HUES48 (cell line): ENCODE measurements at regions not wholly inside any gene's neighbourhood (a gene's known extent, or its start where the extent isn't known, plus 50 kb on each side); places are given as distances from the start of the nearest gene placed in this dataset.

Experiments
- H3K27ac ChIP-seq: one replicate; pipeline ENCODE4 v1.7.0; 2013; ENCODE audit warnings: low read depth, low read length, inconsistent platforms
- H3K27me3 ChIP-seq: 2 replicates; pipeline ENCODE4 v1.6.1; 2013; ENCODE audit warnings: mild to moderate bottlenecking, low read length; ENCODE audit not compliant: control insufficient read depth, insufficient read depth
- H3K36me3 ChIP-seq: 2 replicates; pipeline ENCODE4 v1.6.1; 2013; ENCODE audit warnings: low read length; ENCODE audit not compliant: control insufficient read depth, insufficient read depth
- H3K4me1 ChIP-seq: 2 replicates; pipeline ENCODE4 v1.6.1; 2013; ENCODE audit warnings: mild to moderate bottlenecking, low read length; ENCODE audit not compliant: control insufficient read depth, insufficient read depth
- H3K4me3 ChIP-seq: 2 replicates; pipeline ENCODE4 v1.5.1; 2013; ENCODE audit warnings: mild to moderate bottlenecking, low read depth, low read length
- H3K9ac ChIP-seq: 2 replicates; pipeline ENCODE4 v1.6.1; 2013; ENCODE audit warnings: mild to moderate bottlenecking, low read depth, low read length, moderate library complexity
- H3K9me3 ChIP-seq: 2 replicates; pipeline ENCODE4 v1.6.1; 2013; ENCODE audit warnings: low read length; ENCODE audit not compliant: control insufficient read depth, insufficient read depth

GRCh38 chr1:3954170-3955169, 54.4 kb upstream of the C1orf174 start:
- no peaks in the 10 kb centered on the region for H3K27me3 ChIP-seq
- H3K9me3 ChIP-seq = peaks cover 5% of the 10 kb centered on the region; the same call in 1 of the 2 replicates
- H3K9ac ChIP-seq = no peak overlapping the region

GRCh38 chr1:3955196-3955772, 55.2 kb upstream of the C1orf174 start:
- Histone ChIP-seq H3K27me3 (no peaks in the 10 kb centered on the region), H3K9ac (no peak overlapping the region), H3K9me3 (peaks cover 3% of the 10 kb centered on the region; the same call in 1 of the 2 replicates), H3K27ac (no peak overlapping the region), H3K4me1 (no peaks in the 10 kb centered on the region), H3K4me3 (no peak overlapping the region), H3K36me3 (no peaks in the 10 kb centered on the region)

More at GRCh38 chr1:3954170-3955169, 54.4 kb upstream of the C1orf174 start:
- H3K4me3 ChIP-seq = no peak overlapping the region
- H3K4me1 ChIP-seq = no peaks in the 10 kb centered on the region
- H3K27ac ChIP-seq = no peak overlapping the region
- no peaks in the 10 kb centered on the region for H3K36me3 ChIP-seq

- Histone ChIP-seq H3K9ac (no peak overlapping the region), H3K36me3 (no peaks in the 10 kb centered on the region), H3K4me1 (no peaks in the 10 kb centered on the region), H3K27me3 (no peaks in the 10 kb centered on the region), H3K4me3 (no peak overlapping the region), H3K27ac (no peak overlapping the region), H3K9me3 (peaks cover 1% of the 10 kb centered on the region; the same call in 1 of the 2 replicates)
These were observed 56.6 kb upstream of the C1orf174 start for GRCh38 chr1:3956527-3957170.

GRCh38 chr1:3959361-3959760, 59.3 kb upstream of the C1orf174 start:
- no peak overlapping the region for H3K9ac ChIP-seq
- H3K4me3 ChIP-seq = no peak overlapping the region
- peaks cover 5% of the 10 kb centered on the region; the same call in 1 of the 2 replicates for H3K9me3 ChIP-seq
- H3K27me3 ChIP-seq = no peaks in the 10 kb centered on the region
- H3K36me3 ChIP-seq = no peaks in the 10 kb centered on the region
- H3K27ac ChIP-seq = no peak overlapping the region
- H3K4me1 ChIP-seq = no peaks in the 10 kb centered on the region

GRCh38 chr1:3963554-3963953, 63.5 kb upstream of the C1orf174 start:
- Histone ChIP-seq H3K9me3 (peaks cover 43% of the 10 kb centered on the region), H3K4me1 (no peaks in the 10 kb centered on the region), H3K27me3 (no peaks in the 10 kb centered on the region), H3K36me3 (no peaks in the 10 kb centered on the region), H3K27ac (no peak overlapping the region), H3K9ac (no peak overlapping the region), H3K4me3 (no peak overlapping the region)

- H3K36me3 ChIP-seq = no peaks in the 10 kb centered on the region
- H3K4me3 ChIP-seq = no peak overlapping the region
- H3K9ac ChIP-seq = no peak overlapping the region
- H3K4me1 ChIP-seq = no peaks in the 10 kb centered on the region
- no peaks in the 10 kb centered on the region for H3K27me3 ChIP-seq
- peaks cover 60% of the 10 kb centered on the region for H3K9me3 ChIP-seq
- no peak overlapping the region for H3K27ac ChIP-seq
These were observed 65.6 kb upstream of the C1orf174 start for GRCh38 chr1:3965693-3966092.

- no peak overlapping the region for H3K4me3 ChIP-seq
- H3K4me1 ChIP-seq = no peaks in the 10 kb centered on the region
- H3K9me3 ChIP-seq = peaks cover 72% of the 10 kb centered on the region
- no peak overlapping the region for H3K9ac ChIP-seq
- H3K27me3 ChIP-seq = no peaks in the 10 kb centered on the region
- no peak overlapping the region for H3K27ac ChIP-seq
- H3K36me3 ChIP-seq = no peaks in the 10 kb centered on the region
These were observed 68.8 kb upstream of the C1orf174 start for GRCh38 chr1:3968851-3969250.

- Histone ChIP-seq H3K9ac (no peak overlapping the region), H3K4me1 (no peaks in the 10 kb centered on the region), H3K27me3 (no peaks in the 10 kb centered on the region), H3K4me3 (no peak overlapping the region), H3K9me3 (peaks cover 55% of the 10 kb centered on the region), H3K27ac (no peak overlapping the region), H3K36me3 (no peaks in the 10 kb centered on the region)
These were observed 71.9 kb upstream of the C1orf174 start for GRCh38 chr1:3971981-3972380.

- Histone ChIP-seq H3K36me3 (no peaks in the 10 kb centered on the region), H3K27me3 (no peaks in the 10 kb centered on the region), H3K4me3 (no peak overlapping the region), H3K9me3 (peaks cover 18% of the 10 kb centered on the region), H3K27ac (no peak overlapping the region), H3K9ac (no peak overlapping the region), H3K4me1 (no peaks in the 10 kb centered on the region)
These were observed 76.0 kb upstream of the C1orf174 start for GRCh38 chr1:3975903-3976630.

GRCh38 chr1:3976821-3977220, 76.7 kb upstream of the C1orf174 start:
- Histone ChIP-seq H3K27me3 (no peaks in the 10 kb centered on the region), H3K9ac (no peak overlapping the region), H3K4me1 (no peaks in the 10 kb centered on the region), H3K36me3 (no peaks in the 10 kb centered on the region), H3K9me3 (peaks cover 15% of the 10 kb centered on the region), H3K27ac (no peak overlapping the region), H3K4me3 (no peak overlapping the region)
